K562 (cell line): ENCODE measurements at regions not wholly inside any gene's neighbourhood (a gene's known extent, or its start where the extent isn't known, plus 50 kb on each side); places are given as distances from the start of the nearest gene placed in this dataset.

ENCODE experiments used
- ATAC-seq: fragments of 200-7000 bp; cut with Tn5 transposase; 3 replicates; pipeline ENCODE4 v1.9.1; 2020; ENCODE audit warnings: moderate library complexity
- BruUV-seq: library from RNA; stranded (reverse); fragments of 400-500 nt; replicated peaks from 2 replicates; lab custom pipeline; 2021; lab: Mats Ljungman, UMichigan
- CTCF ChIA-PET: fragments of 300-600 bp; formaldehyde crosslinking; extraction: SDS; loops from one replicate; lab custom pipeline; 2021; ENCODE audit warnings: low intra/inter-chr PET ratio; lab: Yijun Ruan, JAX
- POLR2A ChIA-PET: fragments of 300-600, 350-650 bp; sonication (Branson Sonifier 250); formaldehyde crosslinking; extraction: SDS; loops from one replicate; lab custom pipeline; 2021; ENCODE audit warnings: antibody characterized with exemption, inconsistent platforms; lab: Yijun Ruan, JAX
- DNase-seq, 4 experiments: peaks; one replicate each; pipeline versions ENCODE4 v3.0.0 to v3.0.0-alpha.2; 2011 to 2018; ENCODE audit warnings: low spot score in 3 of 4, mixed read lengths in 3 of 4; ENCODE audit errors: extremely low read depth in 1 of 4
- FAIRE-seq: peaks from 2 replicates; lab custom pipeline; 2011; peaks lifted over from hg19 to GRCh38; lab: Jason Lieb, UNC
- H2AFZ ChIP-seq: 2 replicates; pipeline ENCODE4 v1.6.0; 2011; ENCODE audit warnings: low read depth, low read length, control low read depth, inconsistent platforms
- H3K27ac ChIP-seq: fragments of 200-600 bp; 3 replicates; pipeline ENCODE4 v1.8.0; 2011; ENCODE audit warnings: low read depth, mild to moderate bottlenecking, control low read depth, inconsistent platforms, low read length, moderate library complexity, mixed read lengths; ENCODE audit errors: extremely low read depth
- H3K27me3 ChIP-seq, 2 experiments: fragments of 300-600 bp in 1 of 2; 2 replicates in 1 of 2; 3 replicates in 1 of 2; pipeline versions ENCODE4 v1.6.0 to v1.8.0; 2011; ENCODE audit warnings: inconsistent platforms in 2 of 2, low read length in 2 of 2, mild to moderate bottlenecking in 1 of 2, mixed read lengths in 1 of 2, moderate library complexity in 1 of 2; ENCODE audit not compliant: control insufficient read depth in 2 of 2, insufficient read depth in 2 of 2
- H3K36me3 ChIP-seq: fragments of 300-600 bp; 3 replicates; pipeline ENCODE4 v1.8.0; 2011; ENCODE audit warnings: mild to moderate bottlenecking, low read length, inconsistent platforms; ENCODE audit not compliant: control insufficient read depth, insufficient read depth
- H3K4me1 ChIP-seq, 2 experiments: fragments of 200-600 bp in 1 of 2; replicated peaks in 1 of 2; 2 replicates in 1 of 2; 3 replicates in 1 of 2; pipeline versions ENCODE4 v1.5.1 to v1.8.0; 2011; ENCODE audit warnings: inconsistent platforms in 2 of 2, low read length in 2 of 2, mild to moderate bottlenecking in 1 of 2, mixed read lengths in 1 of 2, moderate library complexity in 1 of 2; ENCODE audit not compliant: control insufficient read depth in 2 of 2, insufficient read depth in 2 of 2
- H3K4me2 ChIP-seq: 2 replicates; pipeline ENCODE4 v1.6.1; 2011; ENCODE audit warnings: low read length, control low read depth, inconsistent platforms, mixed read lengths; ENCODE audit not compliant: insufficient read depth
- H3K4me3 ChIP-seq: fragments of 200-600 bp; sonication (generic), shearing (Covaris generic); 2 replicates; pipeline ENCODE4 v1.5.1; 2016; ENCODE audit warnings: control low read depth, inconsistent platforms
- H3K79me2 ChIP-seq: fragments of 200-600 bp; 3 replicates; pipeline ENCODE4 v1.8.0; 2011; ENCODE audit warnings: low read length, inconsistent platforms; ENCODE audit not compliant: control insufficient read depth, insufficient read depth
- H3K9ac ChIP-seq, 2 experiments: 2 replicates each; pipeline versions ENCODE4 v1.6.0 to v1.6.1; 2011; ENCODE audit warnings: low read depth in 2 of 2, low read length in 2 of 2, control low read depth in 1 of 2, inconsistent platforms in 1 of 2, mild to moderate bottlenecking in 1 of 2, mixed read lengths in 1 of 2; ENCODE audit not compliant: insufficient read depth in 1 of 2
- H3K9me1 ChIP-seq: one replicate; pipeline ENCODE4 v1.6.0; 2011; ENCODE audit warnings: inconsistent platforms, mild to moderate bottlenecking, low read length, moderate library complexity; ENCODE audit not compliant: control insufficient read depth, insufficient read depth
- H3K9me3 ChIP-seq: replicated peaks from 2 replicates; pipeline ENCODE4 v1.5.1; 2011; ENCODE audit warnings: low read depth, low read length, inconsistent platforms; ENCODE audit not compliant: control insufficient read depth, insufficient read depth
- H4K20me1 ChIP-seq: replicated peaks from 2 replicates; pipeline ENCODE4 v1.6.1; 2011; ENCODE audit warnings: low read length, inconsistent platforms, mixed read lengths; ENCODE audit not compliant: control insufficient read depth, insufficient read depth
- BCL6 ChIP-seq: fragments of 250-450 bp; sonication (Bioruptor Pico); IDR thresholded peaks from 2 replicates; pipeline ENCODE4 v1.4.0; 2020
- BDP1 ChIP-seq: IDR thresholded peaks from 3 replicates; pipeline ENCODE4 v1.6.1; 2011; ENCODE audit not compliant: insufficient read length, insufficient read depth
- CBX5 ChIP-seq: IDR thresholded peaks from 2 replicates; pipeline ENCODE4 v1.6.1; 2014; ENCODE audit warnings: low read depth, borderline replicate concordance
- E2F3 ChIP-seq: fragments of 250-450 bp; sonication (Bioruptor Pico); IDR thresholded peaks from 2 replicates; pipeline ENCODE4 v1.4.0; 2020; ENCODE audit warnings: mild to moderate bottlenecking
- ELF2 ChIP-seq: fragments of 250-450 bp; sonication (Bioruptor Pico); IDR thresholded peaks from 2 replicates; pipeline ENCODE4 v1.5.0; 2021; ENCODE audit warnings: mild to moderate bottlenecking
- ESRRB ChIP-seq: fragments of 250-450 bp; sonication (Bioruptor Pico); IDR thresholded peaks from 2 replicates; pipeline ENCODE4 v1.5.0; 2020; ENCODE audit warnings: mild to moderate bottlenecking, moderate library complexity, borderline replicate concordance
- HBP1 ChIP-seq: fragments of 450-650 bp; formaldehyde crosslinking; IDR thresholded peaks from 2 replicates; pipeline ENCODE4 v1.4.0; 2022; ENCODE audit warnings: missing genetic modification characterization
- HNRNPLL ChIP-seq: fragments of 200-400 bp; formaldehyde crosslinking; IDR thresholded peaks from 2 replicates; pipeline ENCODE4 v1.6.1; 2017; ENCODE audit warnings: low read length, low read depth, mild to moderate bottlenecking; ENCODE audit not compliant: poor library complexity, severe bottlenecking
- NEUROD1 ChIP-seq: fragments of 150-350 bp; IDR thresholded peaks from 2 replicates; pipeline ENCODE4 v1.6.1; 2014; ENCODE audit warnings: borderline replicate concordance, low read length, low read depth; ENCODE audit not compliant: partially characterized antibody
- PHF21A ChIP-seq: fragments of 450-650 bp; IDR thresholded peaks from 2 replicates; pipeline ENCODE4 v1.6.1; 2017; ENCODE audit warnings: low read depth, borderline replicate concordance
- PRMT5 ChIP-seq: sonication (generic); formaldehyde crosslinking; IDR thresholded peaks from 2 replicates; pipeline ENCODE4 v1.5.0; 2020; ENCODE audit warnings: missing genetic modification reagents
- RBM39 ChIP-seq: fragments of 200-400 bp; formaldehyde crosslinking; optimal IDR thresholded peaks from 2 replicates; pipeline ENCODE3; 2018; ENCODE audit warnings: low read depth, low read length
- ZC3H4 ChIP-seq: sonication (generic); formaldehyde crosslinking; IDR thresholded peaks from 2 replicates; pipeline ENCODE4 v1.9.0; 2021; ENCODE audit warnings: missing genetic modification reagents, borderline replicate concordance
- ZNF398 ChIP-seq: fragments of 250-450 bp; sonication (Bioruptor Pico); IDR thresholded peaks from 2 replicates; pipeline ENCODE4 v1.8.0; 2021; ENCODE audit warnings: moderate library complexity, mild to moderate bottlenecking, inconsistent platforms
- ZNF75A ChIP-seq: fragments of 450-650 bp; formaldehyde crosslinking; IDR thresholded peaks from 2 replicates; pipeline ENCODE4 v1.4.0; 2020; ENCODE audit warnings: mild to moderate bottlenecking
- WGBS: fragments of 100-300 bp; shearing (Covaris generic); methylation state at CpG from one replicate; pipeline ENCODE4 v1.1.6; 2016; ENCODE audit warnings: low coverage, mixed read lengths; ENCODE audit not compliant: insufficient coverage; ENCODE audit errors: missing lambda C conversion rate; 5-methylcytosine and 5-hydroxymethylcytosine counted together
- in situ Hi-C: fragments of 300-500 bp; cut with MboI; formaldehyde crosslinking; loops from 4 replicates; pipeline ENCODE4 v1.15.0; 2018; ENCODE audit warnings: inconsistent platforms, mixed read lengths
- intact Hi-C: fragments of 100-400 bp; cut with micrococcal nuclease; formaldehyde crosslinking; loops from 2 replicates; pipeline ENCODE4 v1.14.2; 2022
- TF ChIP-seq, protein P1 (sequence below): fragments of 450-650 bp; formaldehyde crosslinking; IDR thresholded peaks from 2 replicates; pipeline ENCODE4 v1.4.0; 2022; ENCODE audit warnings: missing genetic modification characterization

DNA sequence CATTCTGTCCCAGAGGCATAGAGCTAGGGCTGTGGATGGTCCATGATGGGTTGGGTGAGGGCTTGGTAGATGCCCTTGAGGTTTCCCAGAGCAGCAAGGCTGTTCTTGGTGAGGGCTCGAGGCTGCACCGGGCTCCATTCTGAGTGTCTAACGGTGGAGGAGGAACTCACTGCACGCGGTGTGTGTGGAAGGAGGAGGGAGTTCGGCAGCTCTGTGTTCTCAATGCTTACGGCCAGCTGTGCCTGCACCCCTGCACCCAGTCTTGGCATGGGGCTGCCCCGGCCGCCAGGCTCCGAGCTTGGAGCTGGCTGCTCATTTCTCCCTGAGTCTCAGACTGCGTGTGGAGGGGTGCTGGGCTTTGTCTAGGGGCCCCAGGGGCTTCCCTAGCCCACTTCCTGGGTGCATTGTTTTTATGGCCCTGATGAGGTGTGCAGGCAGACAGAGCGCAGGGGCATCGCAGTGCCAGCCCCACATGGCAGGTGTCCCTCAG is 1247.1 kb downstream of the BRD1 start:
- Histone ChIP-seq H3K9me1 (no peaks in the 10 kb centered on the region), H3K79me2 (no peaks in the 10 kb centered on the region), H3K36me3 (no peaks in the 10 kb centered on the region), H4K20me1 (no peaks in the 10 kb centered on the region), H3K9me3 (peaks cover 5% of the 10 kb centered on the region; the same call in 1 of the 2 replicates), H2AFZ (no peak overlapping the region), H3K4me2 (no peak overlapping the region), H3K9ac (no peak overlapping the region), H3K27ac (no peak overlapping the region), H3K27me3 (no peaks in the 10 kb centered on the region; a peak in 1 of 5 replicates), H3K4me1 (no peaks in the 10 kb centered on the region), H3K4me3 (no peak overlapping the region)
- FAIRE-seq (no peak), ATAC-seq (no peak), DNase-seq (no peak)
- ChIA-PET POLR2A (no interaction called here), CTCF (no interaction called here)
- intact Hi-C loops (no loop called here), in situ Hi-C loops (no loop called here)
- BruUV-seq = no TSS peak
- WGBS = 0% methylated on average over 8 of the region's 13 CpGs
- TF ChIP-seq ZC3H4 (CRISPR knock-in tag) = no peak
- no peak for TF ChIP-seq NEUROD1
- TF ChIP-seq ESRRB = no peak
- TF ChIP-seq RBM39 = no peak
- TF ChIP-seq, protein P1, sequence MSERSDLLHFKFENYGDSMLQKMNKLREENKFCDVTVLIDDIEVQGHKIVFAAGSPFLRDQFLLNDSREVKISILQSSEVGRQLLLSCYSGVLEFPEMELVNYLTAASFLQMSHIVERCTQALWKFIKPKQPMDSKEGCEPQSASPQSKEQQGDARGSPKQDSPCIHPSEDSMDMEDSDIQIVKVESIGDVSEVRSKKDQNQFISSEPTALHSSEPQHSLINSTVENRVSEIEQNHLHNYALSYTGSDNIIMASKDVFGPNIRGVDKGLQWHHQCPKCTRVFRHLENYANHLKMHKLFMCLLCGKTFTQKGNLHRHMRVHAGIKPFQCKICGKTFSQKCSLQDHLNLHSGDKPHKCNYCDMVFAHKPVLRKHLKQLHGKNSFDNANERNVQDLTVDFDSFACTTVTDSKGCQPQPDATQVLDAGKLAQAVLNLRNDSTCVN (CRISPR knock-in tag) = no peak
- TF ChIP-seq CBX5 = no peak
- TF ChIP-seq HNRNPLL = no peak
- TF ChIP-seq PHF21A = no peak
- TF ChIP-seq E2F3 (CRISPR knock-in tag) = no peak
- TF ChIP-seq ELF2 (CRISPR knock-in tag) = no peak
- TF ChIP-seq BDP1 = no peak
- TF ChIP-seq PRMT5 = no peak
- TF ChIP-seq ZNF398 = no peak
- no peak for TF ChIP-seq BCL6 (CRISPR knock-in tag)
- TF ChIP-seq HBP1 = no peak
- TF ChIP-seq ZNF75A = no peak
